Panc1 (cell line): ENCODE measurements at regions not wholly inside any gene's neighbourhood (a gene's known extent, or its start where the extent isn't known, plus 50 kb on each side); places are given as distances from the start of the nearest gene placed in this dataset.

Experiments used
- ATAC-seq: fragments of 200-7000 bp; cut with Tn5 transposase; 2 replicates; pipeline ENCODE4 v1.9.1; 2020; ENCODE audit warnings: mild to moderate bottlenecking, moderate library complexity
- BruUV-seq: library from RNA; stranded (reverse); fragments of 400-500 nt; replicated peaks from 2 replicates; lab custom pipeline; 2021; lab: Mats Ljungman, UMichigan
- CTCF ChIA-PET: fragments of 300-600 bp; sonication (Branson Sonifier 250); formaldehyde crosslinking; loops from one replicate; lab custom pipeline; 2022; ENCODE audit warnings: antibody characterized with exemption; lab: Charles Lee
- POLR2A ChIA-PET: fragments of 300-600 bp; sonication (Branson Sonifier 250); formaldehyde crosslinking; loops from one replicate; lab custom pipeline; 2022; ENCODE audit warnings: antibody characterized with exemption; lab: Charles Lee
- DNase-seq: peaks from one replicate; pipeline ENCODE4 v3.0.0-alpha.2; 2010; ENCODE audit warnings: low read depth, low spot score
- H3K27ac ChIP-seq: 2 replicates; pipeline ENCODE4 v1.5.1; 2011; ENCODE audit warnings: mild to moderate bottlenecking, low read length, inconsistent platforms
- H3K27me3 ChIP-seq: fragments of 200-500 bp; sonication (Bioruptor generic); 2 replicates; pipeline ENCODE4 v1.6.0; 2014; ENCODE audit warnings: low read length, inconsistent platforms; ENCODE audit not compliant: control insufficient read depth, insufficient read depth
- H3K36me3 ChIP-seq: fragments of 200-500 bp; sonication (Bioruptor generic); 2 replicates; pipeline ENCODE4 v1.5.1; 2014; ENCODE audit warnings: inconsistent platforms, mild to moderate bottlenecking, low read length, moderate library complexity; ENCODE audit not compliant: control insufficient read depth, insufficient read depth
- H3K4me1 ChIP-seq: 2 replicates; pipeline ENCODE4 v1.5.1; 2011; ENCODE audit warnings: inconsistent platforms, mild to moderate bottlenecking, low read length, moderate library complexity; ENCODE audit not compliant: control insufficient read depth, insufficient read depth
- H3K4me3 ChIP-seq, 2 experiments: 2 replicates each; pipeline ENCODE4 v1.5.1; 2011 to 2012; ENCODE audit warnings: low read depth in 2 of 2, low read length in 2 of 2, mild to moderate bottlenecking in 2 of 2, inconsistent platforms in 1 of 2, moderate library complexity in 1 of 2
- H3K9me3 ChIP-seq: fragments of 200-500 bp; sonication (Bioruptor generic); 2 replicates; pipeline ENCODE4 v1.5.1; 2014; ENCODE audit warnings: low read depth, mild to moderate bottlenecking, inconsistent platforms, low read length, moderate library complexity; ENCODE audit not compliant: control insufficient read depth, insufficient read depth
- CTCF ChIP-seq: fragments of 450-650 bp; IDR thresholded peaks from 2 replicates; pipeline ENCODE4 v1.5.1; 2017; ENCODE audit warnings: mild to moderate bottlenecking
- POLR2AphosphoS5 ChIP-seq: IDR thresholded peaks from 2 replicates; pipeline ENCODE4 v1.6.1; 2012; ENCODE audit warnings: mild to moderate bottlenecking, low read depth, low read length, moderate library complexity
- REST ChIP-seq, 2 experiments: IDR thresholded peaks; 2 replicates each; pipeline ENCODE4 v1.6.1; 2011 to 2012; ENCODE audit warnings: low read depth in 2 of 2, control low read depth in 1 of 2, low read length in 1 of 2, mild to moderate bottlenecking in 1 of 2, moderate library complexity in 1 of 2; ENCODE audit not compliant: insufficient read depth in 1 of 2
- SIN3A ChIP-seq: IDR thresholded peaks from 2 replicates; pipeline ENCODE4 v1.6.1; 2012; ENCODE audit warnings: low read depth, mild to moderate bottlenecking, low read length, moderate library complexity, borderline replicate concordance; ENCODE audit not compliant: insufficient read depth
- TCF7L2 ChIP-seq: IDR thresholded peaks from 2 replicates; pipeline ENCODE4 v1.6.1; 2011; ENCODE audit warnings: mild to moderate bottlenecking, low read depth, low read length, inconsistent platforms
- in situ Hi-C: cut with HindIII; loops from 2 replicates; pipeline ENCODE4 v1.10.0; 2016; ENCODE audit warnings: low sequenced_read_pairs, low pct_unique_long_range_greater_than_20kb
- intact Hi-C: fragments of 100-400 bp; cut with micrococcal nuclease; formaldehyde crosslinking; loops from one replicate; pipeline ENCODE4 v1.10.0; 2022; ENCODE audit not compliant: unreplicated experiment

GRCh38 chr19:27694361-27695055, 1518.4 kb downstream of the UQCRFS1 start:
- intact Hi-C loops, result no loop called here
- ChIA-PET CTCF (no interaction called here), POLR2A (no interaction called here)
- H3K4me1 ChIP-seq, result no peaks in the 10 kb centered on the region
- no peaks in the 10 kb centered on the region for H3K9me3 ChIP-seq
- H3K4me3 ChIP-seq, result no peak overlapping the region
- H3K27me3 ChIP-seq, result no peaks in the 10 kb centered on the region
- TF ChIP-seq CTCF, result no peak
- no peak for TF ChIP-seq TCF7L2
- no peak for TF ChIP-seq POLR2AphosphoS5
- no peak for TF ChIP-seq REST (IDR thresholded peaks at IDR 0.05; ENCODE audit: insufficient read depth in 1 of 2, low read depth in 2 of 2, low read length in 1 of 2)
- no peak for TF ChIP-seq SIN3A
- in situ Hi-C loops, result no loop called here
- H3K36me3 ChIP-seq, result no peaks in the 10 kb centered on the region
- BruUV-seq, result no TSS peak
- ATAC-seq, result no peak
- no peak overlapping the region for H3K27ac ChIP-seq
- no peak for DNase-seq

GRCh38 chr19:27691991-27692390, 1521.0 kb downstream of the UQCRFS1 start:
- Histone ChIP-seq H3K4me1 (no peaks in the 10 kb centered on the region), H3K27me3 (no peaks in the 10 kb centered on the region), H3K4me3 (no peak overlapping the region), H3K36me3 (no peaks in the 10 kb centered on the region), H3K9me3 (peaks cover 4% of the 10 kb centered on the region; the same call in 1 of the 2 replicates), H3K27ac (no peak overlapping the region)
- DNase-seq (no peak), ATAC-seq (no peak)
- ChIA-PET POLR2A (no interaction called here), CTCF (no interaction called here)
- in situ Hi-C loops (no loop called here), intact Hi-C loops (no loop called here)
- TF ChIP-seq REST (IDR thresholded peaks at IDR 0.05; ENCODE audit: insufficient read depth in 1 of 2, low read depth in 2 of 2, low read length in 1 of 2), result no peak
- TF ChIP-seq CTCF, result no peak
- no peak for TF ChIP-seq TCF7L2
- BruUV-seq, result no TSS peak
